ENCODE measurements at regions not wholly inside any gene's neighbourhood (a gene's known extent, or its start where the extent isn't known, plus 50 kb on each side); places are given as distances from the start of the nearest gene placed in this dataset.

DNA sequence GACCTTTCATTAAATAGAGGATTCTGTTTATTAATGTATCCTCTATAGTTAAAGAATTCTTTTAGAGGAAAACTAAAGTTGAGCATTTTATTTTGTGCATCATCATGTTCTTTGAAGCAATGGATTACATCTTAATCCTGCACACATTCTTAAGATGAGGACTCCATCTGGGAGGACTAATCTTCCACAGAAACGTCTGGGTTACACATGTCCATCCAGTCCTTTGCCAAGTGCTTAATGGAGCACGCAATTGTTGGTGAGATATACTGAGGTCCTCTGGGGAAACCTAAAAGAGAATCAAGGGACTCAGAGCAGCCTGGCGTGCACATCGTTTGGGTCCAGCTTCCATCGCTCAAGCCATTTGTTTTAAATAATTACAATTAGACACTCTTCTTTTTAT lies 115.1 kb upstream of the SFRP2 start:
- no peak overlapping the region for H3K27ac Mint-ChIP-seq
- no peak overlapping the region for H3K27ac ChIP-seq (ENCODE audit: low read depth in 1 of 2, low read length in 2 of 2)
- no peaks in the 10 kb centered on the region for H4K20me1 ChIP-seq (ENCODE audit: insufficient read depth, low read length)
- no peaks in the 10 kb centered on the region for H3K79me2 ChIP-seq (ENCODE audit: insufficient read depth, low read length)
- TF ChIP-seq, protein P1, sequence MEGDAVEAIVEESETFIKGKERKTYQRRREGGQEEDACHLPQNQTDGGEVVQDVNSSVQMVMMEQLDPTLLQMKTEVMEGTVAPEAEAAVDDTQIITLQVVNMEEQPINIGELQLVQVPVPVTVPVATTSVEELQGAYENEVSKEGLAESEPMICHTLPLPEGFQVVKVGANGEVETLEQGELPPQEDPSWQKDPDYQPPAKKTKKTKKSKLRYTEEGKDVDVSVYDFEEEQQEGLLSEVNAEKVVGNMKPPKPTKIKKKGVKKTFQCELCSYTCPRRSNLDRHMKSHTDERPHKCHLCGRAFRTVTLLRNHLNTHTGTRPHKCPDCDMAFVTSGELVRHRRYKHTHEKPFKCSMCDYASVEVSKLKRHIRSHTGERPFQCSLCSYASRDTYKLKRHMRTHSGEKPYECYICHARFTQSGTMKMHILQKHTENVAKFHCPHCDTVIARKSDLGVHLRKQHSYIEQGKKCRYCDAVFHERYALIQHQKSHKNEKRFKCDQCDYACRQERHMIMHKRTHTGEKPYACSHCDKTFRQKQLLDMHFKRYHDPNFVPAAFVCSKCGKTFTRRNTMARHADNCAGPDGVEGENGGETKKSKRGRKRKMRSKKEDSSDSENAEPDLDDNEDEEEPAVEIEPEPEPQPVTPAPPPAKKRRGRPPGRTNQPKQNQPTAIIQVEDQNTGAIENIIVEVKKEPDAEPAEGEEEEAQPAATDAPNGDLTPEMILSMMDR (IDR thresholded peaks at IDR 0.05): no peak
- no peak for DNase-seq
- H3K4me3 ChIP-seq (replicated peaks in 1 of 3; ENCODE audit: low read depth in 2 of 3, low read length in 3 of 3): no peak overlapping the region
- no peak overlapping the region for H3K9ac ChIP-seq (ENCODE audit: insufficient read depth, low read length, poor library complexity, severe bottlenecking)
- no peak overlapping the region for H3K4me2 ChIP-seq (replicated peaks; ENCODE audit: extremely low read depth, low read length, poor library complexity, severe bottlenecking)
- WGBS (ENCODE audit: insufficient coverage): no CpG with 5 or more reads among the region's 5 CpGs
- H3K9me3 Mint-ChIP-seq: no peaks in the 10 kb centered on the region
- intact Hi-C loops (cut with micrococcal nuclease): no loop called here
- no peaks in the 10 kb centered on the region for H3K36me3 ChIP-seq (replicated peaks in 1 of 2; ENCODE audit: control insufficient read depth in 1 of 2, insufficient read depth in 2 of 2, low read length in 2 of 2)
- H3K9me3 ChIP-seq (replicated peaks in 1 of 2; ENCODE audit: control insufficient read depth in 1 of 2, insufficient read depth in 1 of 2, low read length in 2 of 2): no peaks in the 10 kb centered on the region
- no peaks in the 10 kb centered on the region for H3K27me3 ChIP-seq (ENCODE audit: control insufficient read depth in 2 of 2, insufficient read depth in 2 of 2, low read length in 2 of 2)
- H3K4me1 ChIP-seq (ENCODE audit: control insufficient read depth in 1 of 2, insufficient read depth in 2 of 2, low read length in 2 of 2): no peaks in the 10 kb centered on the region
- peaks cover 5% of the 10 kb centered on the region for H3K4me1 Mint-ChIP-seq
- peaks cover 2 to 5% (median 2%) of the 10 kb centered on the region in 3 donors for H3K27me3 Mint-ChIP-seq (ENCODE audit: low read depth in 3 of 3)
- no peak overlapping the region for H2AFZ ChIP-seq (ENCODE audit: insufficient read depth, low read depth, low read length, poor library complexity, severe bottlenecking)
- no peak overlapping the region for H3K4me3 Mint-ChIP-seq
- no peaks in the 10 kb centered on the region for H3K36me3 Mint-ChIP-seq

DNA sequence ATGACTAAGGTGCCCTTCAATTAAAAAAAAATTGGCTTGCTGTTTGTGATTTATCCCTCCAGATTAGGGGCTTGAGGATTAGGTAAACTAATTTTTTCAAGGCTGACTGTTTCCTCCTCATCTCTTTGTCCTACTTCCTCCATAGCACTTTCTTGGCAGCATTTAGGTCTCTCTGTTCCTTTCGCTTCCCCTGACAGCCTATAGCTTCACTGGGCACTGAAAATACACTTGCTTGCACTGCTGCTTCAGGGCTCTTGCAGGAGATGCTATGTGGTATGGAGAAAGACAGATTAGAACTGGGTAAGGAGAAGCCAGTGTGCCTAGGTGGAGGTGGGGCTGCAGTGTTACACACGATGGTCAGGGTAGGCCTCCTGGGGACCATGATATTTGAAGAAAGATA lies 112.3 kb upstream of the SFRP2 start:
- Mint-ChIP-seq H3K4me1 (peaks cover 5% of the 10 kb centered on the region), H3K36me3 (no peaks in the 10 kb centered on the region), H3K9me3 (peaks cover 0 to 2% (median 0%) of the 10 kb centered on the region in 7 donors), H3K4me3 (no peak overlapping the region), H3K27ac (no peak overlapping the region), H3K27me3 (ENCODE audit: low read depth in 3 of 3) (peaks cover 0 to 5% (median 3%) of the 10 kb centered on the region in 3 donors)
- WGBS (ENCODE audit: insufficient coverage): 80% methylated on average over 2 of the region's 2 CpGs
- Histone ChIP-seq H3K9ac (ENCODE audit: insufficient read depth, low read length, poor library complexity, severe bottlenecking) (no peak overlapping the region), H3K4me2 (replicated peaks; ENCODE audit: extremely low read depth, low read length, poor library complexity, severe bottlenecking) (no peak overlapping the region), H3K36me3 (replicated peaks in 1 of 2; ENCODE audit: control insufficient read depth in 1 of 2, insufficient read depth in 2 of 2, low read length in 2 of 2) (no peaks in the 10 kb centered on the region), H3K79me2 (ENCODE audit: insufficient read depth, low read length) (no peaks in the 10 kb centered on the region), H3K27me3 (ENCODE audit: control insufficient read depth in 2 of 2, insufficient read depth in 2 of 2, low read length in 2 of 2) (no peaks in the 10 kb centered on the region), H4K20me1 (ENCODE audit: insufficient read depth, low read length) (no peaks in the 10 kb centered on the region), H2AFZ (ENCODE audit: insufficient read depth, low read depth, low read length, poor library complexity, severe bottlenecking) (no peak overlapping the region), H3K4me3 (replicated peaks in 1 of 3; ENCODE audit: low read depth in 2 of 3, low read length in 3 of 3) (no peak overlapping the region), H3K9me3 (replicated peaks in 1 of 2; ENCODE audit: control insufficient read depth in 1 of 2, insufficient read depth in 1 of 2, low read length in 2 of 2) (no peaks in the 10 kb centered on the region), H3K4me1 (ENCODE audit: control insufficient read depth in 1 of 2, insufficient read depth in 2 of 2, low read length in 2 of 2) (no peaks in the 10 kb centered on the region), H3K27ac (ENCODE audit: low read depth in 1 of 2, low read length in 2 of 2) (no peak overlapping the region)
- TF ChIP-seq, protein P1 (IDR thresholded peaks at IDR 0.05): no peak
- DNase-seq: no peak
- intact Hi-C loops (cut with micrococcal nuclease): no loop called here
